OCI-LY1 (cell line): ENCODE measurements at regions not wholly inside any gene's neighbourhood (a gene's known extent, or its start where the extent isn't known, plus 50 kb on each side); places are given as distances from the start of the nearest gene placed in this dataset.

ENCODE experiments used
- H2AFZ ChIP-seq: fragments of 200-600 bp; sonication (generic), shearing (Covaris generic); 2 replicates; pipeline ENCODE4 v1.6.0; 2014; ENCODE audit warnings: antibody characterized with exemption, mild to moderate bottlenecking, low read length
- H3F3A ChIP-seq: fragments of 200-600 bp; sonication (generic), shearing (Covaris generic); 2 replicates; pipeline ENCODE4 v1.6.0; 2014; ENCODE audit warnings: mild to moderate bottlenecking, antibody characterized with exemption, low read length, moderate library complexity; ENCODE audit not compliant: insufficient read depth
- H3K27ac ChIP-seq: fragments of 200-600 bp; sonication (generic); 2 replicates; pipeline ENCODE4 v1.5.1; 2014; ENCODE audit warnings: low read length, mixed run types, mild to moderate bottlenecking, low read depth; ENCODE audit not compliant: poor library complexity, severe bottlenecking
- H3K27me3 ChIP-seq: fragments of 200-600 bp; sonication (generic); 2 replicates; pipeline ENCODE4 v1.6.0; 2014; ENCODE audit warnings: antibody characterized with exemption, mild to moderate bottlenecking, low read length, moderate library complexity; ENCODE audit not compliant: insufficient read depth
- H3K36me3 ChIP-seq: fragments of 200-600 bp; sonication (generic); 2 replicates; pipeline ENCODE4 v1.6.1; 2014; ENCODE audit warnings: mild to moderate bottlenecking, antibody characterized with exemption, low read length, moderate library complexity, mixed read lengths; ENCODE audit not compliant: insufficient read depth
- H3K4me1 ChIP-seq: fragments of 200-600 bp; sonication (generic); 2 replicates; pipeline ENCODE4 v1.5.1; 2014; ENCODE audit warnings: mild to moderate bottlenecking, low read length, moderate library complexity; ENCODE audit not compliant: insufficient read depth, severe bottlenecking
- H3K4me2 ChIP-seq: fragments of 200-600 bp; sonication (generic), shearing (Covaris generic); 2 replicates; pipeline ENCODE4 v1.6.1; 2014; ENCODE audit warnings: low read length
- H3K4me3 ChIP-seq: fragments of 200-600 bp; sonication (generic); 2 replicates; pipeline ENCODE4 v1.5.1; 2014; ENCODE audit warnings: low read length, low read depth, mild to moderate bottlenecking, mixed read lengths; ENCODE audit not compliant: poor library complexity, severe bottlenecking
- H3K79me2 ChIP-seq: fragments of 200-600 bp; shearing (Covaris generic); 2 replicates; pipeline ENCODE4 v1.6.1; 2016; ENCODE audit warnings: mixed run types, low read length, mixed read lengths; ENCODE audit not compliant: insufficient read depth
- H3K9ac ChIP-seq: fragments of 200-600 bp; sonication (generic), shearing (Covaris generic); 2 replicates; pipeline ENCODE4 v1.6.1; 2014; ENCODE audit warnings: mild to moderate bottlenecking, low read length, mixed read lengths
- H3K9me2 ChIP-seq: fragments of 200-600 bp; sonication (generic), shearing (Covaris generic); 2 replicates; pipeline ENCODE4 v1.6.1; 2014; ENCODE audit warnings: low read depth, mild to moderate bottlenecking, low read length, mixed read lengths
- H3K9me3 ChIP-seq: fragments of 200-600 bp; shearing (Covaris generic); 2 replicates; pipeline ENCODE4 v1.6.1; 2014; ENCODE audit warnings: low read length, mixed read lengths
- H4K20me1 ChIP-seq: fragments of 200-600 bp; sonication (generic), shearing (Covaris generic); 2 replicates; pipeline ENCODE4 v1.6.0; 2016; ENCODE audit warnings: mild to moderate bottlenecking, low read length; ENCODE audit not compliant: insufficient read depth
- EZH2 ChIP-seq: fragments of 200-600 bp; sonication (generic), shearing (Covaris generic); IDR thresholded peaks from 2 replicates; pipeline ENCODE4 v1.8.0; 2017; ENCODE audit warnings: borderline replicate concordance, mixed run types, mild to moderate bottlenecking, antibody characterized with exemption, low read length, moderate library complexity, mixed read lengths
- TF ChIP-seq, protein P1 (sequence below): fragments of 200-600 bp; sonication (generic), shearing (Covaris generic); IDR thresholded peaks from 2 replicates; pipeline ENCODE4 v1.5.1; 2017; ENCODE audit warnings: mild to moderate bottlenecking, antibody characterized with exemption, low read length, moderate library complexity, mixed read lengths

- Histone ChIP-seq H3K79me2 (no peaks in the 10 kb centered on the region), H3K9me3 (no peaks in the 10 kb centered on the region), H3F3A (no peaks in the 10 kb centered on the region), H3K9ac (peak overlapping the region; percentile 70), H3K36me3 (no peaks in the 10 kb centered on the region), H3K27ac (peak overlapping the region; percentile 93), H3K4me2 (peak overlapping the region; percentile 76), H3K4me1 (peaks cover 93% of the 10 kb centered on the region), H4K20me1 (no peaks in the 10 kb centered on the region), H3K9me2 (no peaks in the 10 kb centered on the region), H3K4me3 (peak overlapping the region; percentile 46), H3K27me3 (no peaks in the 10 kb centered on the region), H2AFZ (peak overlapping the region; percentile 6)
- TF ChIP-seq EZH2, result no peak
- TF ChIP-seq, protein P1, sequence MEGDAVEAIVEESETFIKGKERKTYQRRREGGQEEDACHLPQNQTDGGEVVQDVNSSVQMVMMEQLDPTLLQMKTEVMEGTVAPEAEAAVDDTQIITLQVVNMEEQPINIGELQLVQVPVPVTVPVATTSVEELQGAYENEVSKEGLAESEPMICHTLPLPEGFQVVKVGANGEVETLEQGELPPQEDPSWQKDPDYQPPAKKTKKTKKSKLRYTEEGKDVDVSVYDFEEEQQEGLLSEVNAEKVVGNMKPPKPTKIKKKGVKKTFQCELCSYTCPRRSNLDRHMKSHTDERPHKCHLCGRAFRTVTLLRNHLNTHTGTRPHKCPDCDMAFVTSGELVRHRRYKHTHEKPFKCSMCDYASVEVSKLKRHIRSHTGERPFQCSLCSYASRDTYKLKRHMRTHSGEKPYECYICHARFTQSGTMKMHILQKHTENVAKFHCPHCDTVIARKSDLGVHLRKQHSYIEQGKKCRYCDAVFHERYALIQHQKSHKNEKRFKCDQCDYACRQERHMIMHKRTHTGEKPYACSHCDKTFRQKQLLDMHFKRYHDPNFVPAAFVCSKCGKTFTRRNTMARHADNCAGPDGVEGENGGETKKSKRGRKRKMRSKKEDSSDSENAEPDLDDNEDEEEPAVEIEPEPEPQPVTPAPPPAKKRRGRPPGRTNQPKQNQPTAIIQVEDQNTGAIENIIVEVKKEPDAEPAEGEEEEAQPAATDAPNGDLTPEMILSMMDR, result no peak
Measured at GRCh38 chr3:152199102-152199840, 69.5 kb upstream of the MBNL1 start.

GRCh38 chr3:152200476-152201420 lies 68.0 kb upstream of the MBNL1 start:
- Histone ChIP-seq H3K27me3 (no peaks in the 10 kb centered on the region), H3K36me3 (no peaks in the 10 kb centered on the region), H2AFZ (peak overlapping the region; percentile 79), H4K20me1 (no peaks in the 10 kb centered on the region), H3K9me2 (no peaks in the 10 kb centered on the region), H3K4me3 (peak overlapping the region; percentile 46), H3K4me1 (peaks cover 96% of the 10 kb centered on the region), H3K9ac (peak overlapping the region; percentile 70), H3K27ac (peak overlapping the region; percentile 93), H3K9me3 (no peaks in the 10 kb centered on the region), H3K4me2 (peak overlapping the region; percentile 76), H3F3A (no peaks in the 10 kb centered on the region), H3K79me2 (no peaks in the 10 kb centered on the region)
- TF ChIP-seq EZH2, result no peak
- TF ChIP-seq, protein P1, result no peak

DNA sequence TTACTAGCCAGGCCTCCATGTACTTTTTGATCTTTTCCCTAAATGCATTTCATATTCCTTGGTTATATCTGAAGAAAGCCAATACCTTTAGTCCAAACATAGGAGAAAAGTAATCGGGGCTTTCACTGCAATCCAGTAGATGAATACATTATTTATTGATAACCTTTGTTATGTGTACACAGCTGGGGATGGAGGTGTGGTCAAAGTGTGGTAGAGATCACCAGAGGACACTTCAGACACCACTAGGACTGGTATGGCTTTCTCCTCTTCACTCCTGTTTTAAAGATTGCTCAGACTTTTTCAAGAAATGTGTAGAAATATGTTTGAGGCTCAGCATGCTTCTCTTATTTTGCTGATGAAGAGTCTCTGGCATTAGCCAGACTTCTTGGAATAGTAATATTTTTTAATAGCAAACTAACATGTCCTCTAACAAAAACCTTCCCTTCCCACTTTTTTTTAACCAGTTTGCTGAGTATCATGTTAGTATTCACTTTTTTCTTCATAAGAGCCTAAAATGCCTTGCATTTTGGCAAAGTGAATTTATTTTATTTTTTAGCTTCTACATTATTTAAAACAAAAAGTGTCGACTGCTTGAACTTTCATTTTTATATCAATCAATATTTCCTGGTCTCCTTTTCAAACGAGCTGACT lies 65.6 kb upstream of the MBNL1 start:
- H3K36me3 ChIP-seq, result no peaks in the 10 kb centered on the region
- H3K9ac ChIP-seq, result peak overlapping the region; percentile 65
- peak overlapping the region; percentile 21 for H2AFZ ChIP-seq
- no peaks in the 10 kb centered on the region for H4K20me1 ChIP-seq
- no peaks in the 10 kb centered on the region for H3K27me3 ChIP-seq
- H3K79me2 ChIP-seq, result no peaks in the 10 kb centered on the region
- no peaks in the 10 kb centered on the region for H3F3A ChIP-seq
- peak overlapping the region; percentile 83 for H3K4me2 ChIP-seq
- H3K9me2 ChIP-seq, result no peaks in the 10 kb centered on the region
- H3K4me3 ChIP-seq, result peak overlapping the region; percentile 49
- peak overlapping the region; percentile 93 for H3K27ac ChIP-seq
- peaks cover 79% of the 10 kb centered on the region for H3K4me1 ChIP-seq
- TF ChIP-seq, protein P1, result no peak
- TF ChIP-seq EZH2, result no peak
- no peaks in the 10 kb centered on the region for H3K9me3 ChIP-seq
